Fibroblast of peridontal ligament (primary cell): ENCODE measurements at regions not wholly inside any gene's neighbourhood (a gene's known extent, or its start where the extent isn't known, plus 50 kb on each side); places are given as distances from the start of the nearest gene placed in this dataset.

Experiments used
- DNase-seq: peaks from one replicate; pipeline ENCODE4 v3.0.0-alpha.2; 2010; ENCODE audit errors: extremely low read depth

- no peak for DNase-seq
These were observed 124.5 kb upstream of the RET start for GRCh38 chr10:42952349-42952748.

- DNase-seq: no peak
These were observed 123.8 kb upstream of the RET start for GRCh38 chr10:42952931-42953683.

- no peak for DNase-seq
These were observed 122.9 kb upstream of the RET start for GRCh38 chr10:42953684-42954674.

GRCh38 chr10:42954766-42955492 is 121.9 kb upstream of the RET start:
- no peak for DNase-seq

GRCh38 chr10:42955493-42955889 is 121.4 kb upstream of the RET start:
- no peak for DNase-seq

GRCh38 chr10:42956045-42956444 is 120.8 kb upstream of the RET start:
- DNase-seq: no peak

GRCh38 chr10:42958142-42958868 is 118.6 kb upstream of the RET start:
- DNase-seq: no peak

- DNase-seq: no peak
These were observed 117.0 kb upstream of the RET start for GRCh38 chr10:42959833-42960232.

- no peak for DNase-seq
These were observed 116.3 kb upstream of the RET start for GRCh38 chr10:42960491-42960990.

- no peak for DNase-seq
These were observed 115.7 kb upstream of the RET start for GRCh38 chr10:42960991-42961795.

GRCh38 chr10:42961796-42962109 is 115.1 kb upstream of the RET start:
- no peak for DNase-seq

- no peak for DNase-seq
These were observed 114.6 kb upstream of the RET start for GRCh38 chr10:42962110-42962901.

GRCh38 chr10:42962902-42963231 is 114.0 kb upstream of the RET start:
- DNase-seq: no peak

GRCh38 chr10:42963312-42963711 is 113.6 kb upstream of the RET start:
- DNase-seq: no peak

- no peak for DNase-seq
These were observed 107.7 kb upstream of the RET start for GRCh38 chr10:42969147-42969546.

GRCh38 chr10:42969909-42970308 is 107.0 kb upstream of the RET start:
- DNase-seq: no peak

- DNase-seq: no peak
These were observed 106.2 kb upstream of the RET start for GRCh38 chr10:42970451-42971250.

- DNase-seq: no peak
These were observed 105.6 kb upstream of the RET start for GRCh38 chr10:42971251-42971599.

GRCh38 chr10:42972946-42973345 is 103.9 kb upstream of the RET start:
- no peak for DNase-seq
